ENCODE measurements at regions not wholly inside any gene's neighbourhood (a gene's known extent, or its start where the extent isn't known, plus 50 kb on each side); places are given as distances from the start of the nearest gene placed in this dataset.
"Not testable (repeated sequence)": the region's sequence is repeated elsewhere in the genome, so short reads cannot be mapped to it uniquely, and the experiment has no call there.

GRCh38 chr11:97909614-97910399 is 1110.9 kb upstream of the CNTN5 start:
- FAIRE-seq = no peak

DNA sequence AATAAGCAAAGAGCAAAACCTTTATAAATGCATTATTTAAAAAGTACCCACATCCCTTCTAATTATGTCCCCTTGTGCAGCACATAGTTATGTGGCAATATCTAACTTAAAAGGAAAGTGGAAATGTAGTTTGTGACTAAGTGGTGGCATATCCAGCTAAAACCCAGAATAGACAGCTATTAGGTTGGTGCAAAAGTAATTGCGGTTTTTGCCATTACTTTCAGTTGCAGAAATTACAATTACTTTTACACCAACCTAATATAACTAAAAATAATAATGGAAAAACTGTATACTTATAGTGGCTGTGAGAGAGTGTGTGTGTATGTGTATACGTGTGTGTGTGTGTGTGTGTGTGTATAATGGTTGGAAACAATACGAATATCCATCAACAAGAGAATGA is 1108.1 kb upstream of the CNTN5 start:
- no peak for FAIRE-seq

GRCh38 chr11:97922933-97923332 is 1097.8 kb upstream of the CNTN5 start:
- FAIRE-seq = not testable (repeated sequence)

- no peak for FAIRE-seq
These were observed 1086.1 kb upstream of the CNTN5 start for GRCh38 chr11:97934572-97935208.

GRCh38 chr11:97937501-97937900 is 1083.2 kb upstream of the CNTN5 start:
- no peak for FAIRE-seq

- FAIRE-seq = no peak
These were observed 1082.0 kb upstream of the CNTN5 start for GRCh38 chr11:97938789-97939188.

DNA sequence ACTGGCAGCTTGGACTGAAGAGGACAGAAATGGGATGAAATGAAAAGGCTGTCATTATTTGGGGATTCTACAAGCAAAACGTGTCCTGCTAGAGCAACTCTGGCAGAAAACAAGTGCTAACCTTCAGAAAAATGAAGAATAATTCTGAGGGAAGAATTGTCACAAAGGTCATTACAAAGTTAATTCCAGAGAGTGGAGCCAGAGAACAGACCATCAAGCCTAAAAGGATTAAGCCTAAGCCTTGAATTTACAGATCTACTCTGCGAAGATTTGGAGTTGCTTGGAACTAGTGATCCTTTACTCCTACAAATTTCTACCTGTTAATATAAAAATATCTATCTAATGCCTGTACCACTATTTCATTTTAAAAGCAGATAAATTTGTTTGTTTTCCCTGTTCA is 1077.3 kb upstream of the CNTN5 start:
- no peak for FAIRE-seq

DNA sequence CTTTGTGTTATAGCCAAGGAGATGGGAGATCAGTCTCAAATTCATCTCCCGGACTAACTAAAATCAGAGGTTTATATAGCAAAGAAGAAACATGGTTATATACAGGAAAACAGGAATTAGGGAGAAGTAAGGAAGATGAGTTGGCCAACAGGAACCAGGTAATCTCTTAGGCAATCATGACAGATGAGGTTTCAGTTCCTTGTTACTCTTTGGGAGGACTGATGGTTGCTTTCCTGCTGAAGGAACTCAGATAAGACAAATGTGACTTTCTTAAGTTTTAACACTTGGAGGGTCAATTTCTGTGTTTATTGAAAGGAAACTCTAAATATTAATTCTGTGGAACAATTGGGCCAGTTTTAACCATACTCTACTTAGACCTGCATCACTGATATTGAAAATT is 1072.0 kb upstream of the CNTN5 start:
- FAIRE-seq = no peak

DNA sequence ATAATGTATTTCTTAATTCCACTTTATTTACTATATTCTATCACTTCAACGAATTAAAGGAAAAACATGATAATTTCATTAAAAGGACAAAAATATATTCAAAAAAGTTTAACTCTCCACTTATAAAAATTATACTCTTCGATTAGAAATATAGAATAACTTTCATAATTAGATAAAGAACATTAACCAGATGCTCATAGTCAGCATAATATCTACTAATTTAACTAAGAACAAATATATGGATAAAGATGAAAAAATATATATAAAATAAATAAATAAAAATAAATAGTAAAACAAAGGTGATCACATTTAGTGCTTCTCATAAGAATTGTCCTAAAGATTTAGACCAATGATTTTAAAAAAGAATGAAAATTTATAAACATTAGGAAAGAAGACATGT is 1065.2 kb upstream of the CNTN5 start:
- FAIRE-seq = no peak

- peak; percentile 65 for FAIRE-seq
These were observed 1063.8 kb upstream of the CNTN5 start for GRCh38 chr11:97956904-97957303.

DNA sequence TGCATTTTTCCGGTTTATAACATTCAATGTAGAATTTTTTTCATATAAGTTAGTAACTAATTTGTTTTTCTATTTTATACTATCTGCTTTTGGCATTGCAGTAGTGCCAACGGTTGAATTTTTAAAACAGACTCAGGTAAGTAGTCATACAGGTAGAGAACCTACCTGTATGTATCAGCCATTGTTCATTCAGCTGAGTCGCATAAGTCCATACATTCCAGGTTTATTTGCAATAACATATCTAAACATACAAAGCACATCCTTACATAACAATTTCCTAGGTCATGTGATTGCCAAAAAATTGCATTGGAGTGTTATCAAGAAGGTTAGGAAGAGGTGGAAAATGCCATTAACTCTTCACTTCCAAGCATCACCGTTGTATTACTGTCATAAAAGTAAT is 1059.3 kb upstream of the CNTN5 start:
- no peak for FAIRE-seq

GRCh38 chr11:97962758-97963157 is 1058.0 kb upstream of the CNTN5 start:
- peak; percentile 30 for FAIRE-seq

DNA sequence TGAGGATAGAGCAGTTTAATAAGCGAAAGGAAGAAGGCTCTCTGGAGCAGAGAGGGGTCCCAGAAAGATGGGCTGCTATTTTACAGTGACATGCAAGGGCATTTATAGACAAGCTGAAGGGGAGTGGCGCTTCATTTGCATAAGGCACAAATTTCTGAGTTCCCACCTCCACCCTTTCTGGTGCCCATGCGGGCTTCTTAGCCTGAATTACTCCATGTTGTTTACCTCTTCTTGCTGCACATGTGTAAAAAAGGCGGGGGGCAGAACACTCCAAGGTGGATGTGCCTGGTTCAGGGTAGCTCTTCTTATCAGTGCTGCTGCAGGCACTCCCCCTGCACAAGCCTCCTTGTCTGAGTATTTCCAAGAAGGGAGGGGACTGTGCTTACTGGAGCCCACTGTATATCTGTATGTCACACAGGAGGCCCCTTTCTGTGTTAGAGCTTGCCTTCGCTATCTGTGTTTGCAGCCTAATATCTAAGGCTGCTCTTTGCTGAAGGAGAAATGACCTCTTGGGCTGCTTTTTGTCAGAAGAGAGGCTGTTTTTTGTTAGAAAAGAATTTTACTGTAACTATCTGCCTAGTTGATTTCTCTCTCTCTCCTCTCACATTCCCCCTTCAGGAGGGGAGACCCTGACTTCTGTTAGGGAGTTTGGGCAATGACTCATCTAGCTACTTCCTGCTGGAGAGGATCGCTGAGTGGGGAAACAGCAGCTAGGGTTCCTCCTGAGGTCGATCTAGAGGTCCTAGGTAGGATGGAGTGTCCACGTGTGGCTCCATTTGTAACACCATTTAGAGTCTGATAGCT is 1057.0 kb upstream of the CNTN5 start:
- no peak for FAIRE-seq

- no peak for FAIRE-seq
These were observed 1056.3 kb upstream of the CNTN5 start for GRCh38 chr11:97964332-97965004.

DNA sequence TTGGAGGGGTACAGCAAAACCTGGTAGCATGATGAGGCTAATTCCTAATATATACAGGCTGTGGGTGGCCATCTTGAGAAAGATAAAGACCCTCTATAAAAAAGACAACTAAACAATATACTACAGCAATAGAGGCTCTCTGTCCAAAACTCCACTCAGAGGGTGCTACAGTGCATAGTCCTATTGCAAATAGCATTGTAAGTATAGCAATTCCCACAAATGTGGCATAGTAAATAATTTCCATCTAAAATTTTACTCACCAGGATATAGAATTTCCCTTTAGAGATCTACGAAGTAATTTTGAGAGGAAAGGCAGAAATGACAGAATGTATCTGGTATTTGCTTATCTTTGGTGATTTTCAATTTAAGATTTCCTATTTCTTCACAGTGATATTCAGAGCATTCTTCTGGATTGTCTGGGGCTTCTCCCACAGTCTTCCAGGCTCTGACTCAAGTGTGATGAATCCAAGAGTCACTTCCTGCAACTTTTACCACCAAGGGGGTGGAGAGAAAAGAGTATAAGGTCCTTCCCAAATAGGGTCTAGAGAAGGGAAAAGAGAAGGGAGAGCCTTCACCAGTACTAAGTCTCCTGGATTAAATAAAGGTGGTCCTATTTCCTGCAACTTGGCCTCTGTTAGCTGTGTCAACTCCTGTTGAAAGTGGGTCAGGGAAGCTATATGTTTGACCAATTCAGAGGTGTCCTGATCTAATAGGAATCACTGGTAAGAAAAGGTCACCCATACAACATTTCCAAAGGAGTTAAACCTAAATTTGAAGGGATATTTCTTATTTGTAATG is 1054.7 kb upstream of the CNTN5 start:
- no peak for FAIRE-seq

DNA sequence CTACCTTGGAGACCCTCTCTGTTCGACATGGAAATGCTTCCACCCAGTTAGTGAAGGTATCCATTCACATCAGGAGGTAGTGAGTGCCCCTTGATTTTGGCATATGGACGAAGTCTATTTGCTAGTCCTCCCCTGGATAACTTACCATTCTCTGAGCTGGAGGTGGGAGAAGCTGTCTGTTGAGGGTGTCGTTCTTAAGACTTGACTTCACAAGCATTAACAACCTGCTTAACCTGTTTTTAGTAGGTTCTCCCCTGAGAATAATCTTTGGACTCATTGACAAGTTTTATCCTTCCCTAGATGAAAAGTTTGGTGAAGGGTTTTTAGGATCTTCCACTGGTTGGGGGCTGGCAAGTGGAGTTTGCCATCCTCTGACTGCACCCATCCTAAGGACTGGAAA is 1053.8 kb upstream of the CNTN5 start:
- FAIRE-seq = no peak

DNA sequence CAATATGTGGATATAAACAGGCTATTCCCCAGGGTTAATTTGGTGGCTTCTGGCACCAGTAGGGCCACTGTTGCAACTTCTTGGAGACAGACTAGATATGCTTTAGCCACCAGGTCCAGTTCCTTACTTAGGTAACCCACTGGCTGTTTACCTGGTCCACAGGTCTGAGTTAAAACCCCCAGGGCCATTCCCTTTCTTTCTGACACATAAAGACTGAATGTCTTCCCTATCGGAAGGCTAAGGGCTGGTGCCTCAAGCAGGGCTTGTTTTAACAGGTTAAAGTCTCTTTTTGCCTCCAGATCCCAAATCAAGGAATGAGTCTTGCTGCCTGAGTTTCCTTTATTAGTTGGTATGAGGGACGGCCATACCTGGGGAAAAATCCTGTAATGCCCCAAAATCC is 1052.7 kb upstream of the CNTN5 start:
- FAIRE-seq = no peak

DNA sequence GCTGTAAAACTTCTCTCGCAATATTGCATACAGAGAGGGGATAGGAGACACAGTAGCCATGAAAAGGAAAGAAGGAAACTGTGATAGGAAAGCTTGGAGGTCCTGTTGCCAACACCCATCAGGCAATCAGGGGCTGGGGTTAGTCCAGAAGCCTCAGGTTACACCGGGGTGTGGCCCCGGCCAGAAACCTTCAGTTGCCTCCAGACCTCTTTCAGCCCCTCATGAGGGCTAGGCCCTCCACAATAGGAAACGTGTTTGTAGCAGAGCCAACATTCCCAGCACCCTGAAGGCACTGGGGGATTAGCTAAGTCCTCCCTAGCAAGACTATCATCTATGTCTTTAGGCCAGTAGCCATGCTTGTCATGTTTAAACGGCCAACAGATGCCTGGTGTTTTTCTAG is 1048.0 kb upstream of the CNTN5 start:
- FAIRE-seq = no peak

GRCh38 chr11:97973352-97973857 is 1047.3 kb upstream of the CNTN5 start:
- FAIRE-seq = no peak

GRCh38 chr11:97974798-97975498 is 1045.8 kb upstream of the CNTN5 start:
- FAIRE-seq = no peak

- FAIRE-seq = no peak
These were observed 1043.0 kb upstream of the CNTN5 start for GRCh38 chr11:97977726-97978125.

DNA sequence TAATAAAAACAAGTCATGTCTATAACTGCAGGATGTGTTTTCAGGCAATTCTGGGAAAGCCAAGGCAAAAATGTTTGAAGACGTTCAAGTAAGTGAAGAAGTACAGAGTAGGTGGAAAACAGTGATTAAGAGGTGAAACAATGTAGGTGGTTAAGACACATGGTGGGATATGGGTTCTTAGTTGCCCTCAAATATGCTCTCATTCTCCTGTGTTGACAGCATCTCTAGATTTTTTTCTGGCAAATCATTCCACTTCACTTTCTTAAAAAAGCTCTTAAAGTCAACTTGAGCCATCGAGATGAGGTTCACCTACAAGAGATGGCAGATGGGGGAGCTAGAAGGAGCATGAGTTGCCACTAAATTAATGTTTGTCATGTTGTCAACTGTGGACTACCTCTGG is 1041.0 kb upstream of the CNTN5 start:
- FAIRE-seq = no peak
